Mammary epithelial cell (primary cell): ENCODE measurements at regions not wholly inside any gene's neighbourhood (a gene's known extent, or its start where the extent isn't known, plus 50 kb on each side); places are given as distances from the start of the nearest gene placed in this dataset.

ENCODE experiments used
- CTCF ChIP-seq, 2 donors: IDR thresholded peaks in 1 of 2; conservative IDR thresholded peaks in 1 of 2; 2 replicates each; pipeline ENCODE4 v1.5.1; 2011 to 2012; ENCODE audit warnings: inconsistent platforms in 2 of 2, low read length in 2 of 2, mild to moderate bottlenecking in 2 of 2, control low read depth in 1 of 2, low read depth in 1 of 2; ENCODE audit not compliant: insufficient read depth in 1 of 2; ENCODE audit errors: extremely low read depth in 1 of 2
- EZH2 ChIP-seq: IDR thresholded peaks from 2 replicates; pipeline ENCODE4 v1.6.1; 2012; ENCODE audit warnings: low read length, inconsistent platforms, borderline replicate concordance

GRCh38 chr1:218661411-218661810 is 316.3 kb downstream of the TGFB2 start:
- no peak for TF ChIP-seq CTCF (conservative IDR thresholded peaks at IDR 0.05 in 1 of 2, IDR thresholded peaks at IDR 0.05 in 1 of 2; ENCODE audit: extremely low read depth in 1 of 2, insufficient read depth in 1 of 2, low read depth in 1 of 2, low read length in 2 of 2)
- no peak for TF ChIP-seq EZH2
